ENCODE measurements at regions not wholly inside any gene's neighbourhood (a gene's known extent, or its start where the extent isn't known, plus 50 kb on each side); places are given as distances from the start of the nearest gene placed in this dataset.
A peak's percentile ranks its signal among the peaks of the same experiment; 100 is the strongest.

DNA sequence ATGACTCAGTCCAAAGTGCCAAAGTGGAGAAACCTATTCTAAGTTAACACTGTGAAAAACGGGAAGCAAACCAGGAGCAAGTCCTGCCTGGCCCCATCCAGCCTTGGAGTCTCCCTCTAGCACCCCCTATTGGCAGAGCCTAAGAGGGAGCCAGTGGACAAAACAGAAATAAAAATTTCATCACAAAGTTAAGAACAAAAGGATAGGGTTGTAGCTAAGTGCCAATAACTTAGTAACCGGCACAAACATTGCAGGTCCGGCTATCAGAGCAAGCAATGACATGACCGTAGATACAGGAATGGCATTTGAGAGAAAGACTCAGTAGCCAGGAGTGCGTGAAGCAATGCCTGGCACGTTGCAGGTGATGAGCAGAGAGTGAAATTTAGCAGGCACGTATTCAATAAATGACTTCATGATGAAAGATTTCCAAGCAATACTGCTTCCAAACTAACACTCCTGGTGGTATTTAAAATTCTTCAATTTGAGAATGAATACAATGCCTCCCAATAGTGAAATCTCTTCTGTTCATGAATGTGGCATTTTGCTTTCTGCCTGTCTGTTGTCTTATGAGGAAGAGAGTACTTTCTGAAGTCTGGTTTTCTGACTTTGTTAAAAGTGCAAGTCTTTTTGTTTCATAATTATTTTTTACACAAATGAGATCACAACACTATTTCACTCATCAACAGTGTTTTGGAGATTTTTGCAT is 391.0 kb downstream of the OMA1 start:
- DNase-seq (ENCODE audit: insufficient read length, low spot score) (no peak), FAIRE-seq (no peak)
- TF ChIP-seq CTCF (IDR thresholded peaks at IDR 0.05; ENCODE audit: insufficient read depth, missing control alignments) = peak; percentile 54

DNA sequence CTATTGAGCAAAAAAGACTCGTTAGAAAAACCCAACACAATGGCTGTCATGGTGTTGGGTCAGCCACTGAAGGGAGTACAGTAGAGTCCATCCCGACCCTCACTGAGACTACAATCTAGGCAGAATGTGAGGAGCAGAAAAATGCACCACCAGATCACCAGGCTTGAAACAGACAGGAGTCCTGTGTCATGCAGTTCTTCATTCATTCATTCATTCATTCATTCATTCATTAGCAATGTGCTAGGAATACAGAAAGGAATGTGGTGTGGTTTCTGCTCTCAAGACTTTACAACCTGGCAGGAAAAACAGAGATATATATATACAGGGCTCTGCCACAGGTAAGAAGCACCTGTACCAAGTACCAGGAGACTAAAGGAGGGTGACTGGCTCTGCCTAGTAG is 392.3 kb downstream of the OMA1 start:
- DNase-seq (ENCODE audit: insufficient read length, low spot score) (no peak), FAIRE-seq (no peak)
- TF ChIP-seq CTCF (IDR thresholded peaks at IDR 0.05; ENCODE audit: insufficient read depth, missing control alignments) = no peak

- no peak for TF ChIP-seq CTCF (IDR thresholded peaks at IDR 0.05; ENCODE audit: insufficient read depth, missing control alignments)
- FAIRE-seq = no peak
- DNase-seq (ENCODE audit: insufficient read length, low spot score) = no peak
Measured at GRCh38 chr1:58152697-58153096, 393.8 kb downstream of the OMA1 start.

DNA sequence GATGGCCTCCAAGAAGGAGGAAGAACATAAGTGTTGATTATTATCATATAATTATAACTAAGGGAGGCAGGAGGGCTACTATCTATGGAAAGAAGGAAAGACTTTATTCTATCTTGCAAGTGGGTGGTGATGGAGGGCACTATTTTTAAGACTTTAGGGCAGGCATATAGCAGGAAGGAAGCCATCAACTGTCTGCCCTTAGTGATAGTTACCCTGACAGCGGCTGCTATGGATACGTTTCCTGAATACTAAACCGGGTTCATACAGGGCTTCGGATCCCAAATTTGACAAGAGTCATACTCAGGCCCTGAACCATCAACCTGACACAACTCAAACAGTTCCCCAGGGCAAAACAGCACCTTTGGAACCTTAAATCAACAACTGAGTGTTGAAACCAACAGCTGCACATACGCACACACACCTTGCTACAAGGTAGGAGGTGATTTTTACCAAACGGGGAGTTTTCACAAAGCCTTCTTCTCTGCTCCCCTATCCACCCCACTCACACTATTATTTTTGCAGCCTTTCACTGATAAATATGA is 397.2 kb downstream of the OMA1 start:
- FAIRE-seq = no peak
- no peak for DNase-seq (ENCODE audit: insufficient read length, low spot score)
- TF ChIP-seq CTCF (IDR thresholded peaks at IDR 0.05; ENCODE audit: insufficient read depth, missing control alignments) = no peak

GRCh38 chr1:58144698-58145270 is 401.7 kb downstream of the OMA1 start:
- no peak for DNase-seq (ENCODE audit: insufficient read length, low spot score)
- no peak for TF ChIP-seq CTCF (IDR thresholded peaks at IDR 0.05; ENCODE audit: insufficient read depth, missing control alignments)
- FAIRE-seq = no peak

DNA sequence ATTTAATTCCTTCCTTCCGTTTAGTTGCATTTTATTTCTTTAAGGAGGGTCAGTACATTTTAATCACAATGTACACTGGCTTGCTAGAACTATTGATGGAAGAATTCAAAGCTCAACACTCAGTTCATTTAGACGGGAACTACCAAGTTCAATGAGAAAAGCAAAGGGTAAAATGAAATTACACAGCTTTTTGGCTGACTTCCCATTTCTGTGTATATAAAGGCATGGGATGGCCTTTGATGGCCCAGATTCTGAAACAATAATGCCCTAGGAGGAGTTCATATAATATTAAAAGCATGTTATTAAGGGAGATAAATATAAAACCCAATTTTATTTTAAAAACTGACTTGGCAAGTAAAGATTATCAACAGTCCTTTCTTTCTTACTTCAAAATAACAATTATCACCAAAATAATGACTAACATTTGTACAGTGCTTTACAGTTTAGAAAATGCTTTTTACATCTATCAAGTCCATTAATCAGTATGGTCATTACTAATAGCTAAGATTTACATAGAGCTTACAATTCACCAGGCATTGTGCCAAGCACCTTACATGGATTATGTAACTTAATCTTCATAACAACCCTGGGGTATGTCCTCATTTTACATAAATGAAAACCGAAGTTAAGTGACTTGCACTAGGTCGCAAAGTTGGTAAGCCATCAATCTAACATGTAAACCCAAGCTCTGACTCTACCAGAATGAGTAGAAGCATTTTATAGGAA is 402.4 kb downstream of the OMA1 start:
- FAIRE-seq (peak; percentile 53), DNase-seq (ENCODE audit: insufficient read length, low spot score) (no peak)
- TF ChIP-seq CTCF (IDR thresholded peaks at IDR 0.05; ENCODE audit: insufficient read depth, missing control alignments) = no peak

All from D721Med (cell line).